ENCODE measurements at regions not wholly inside any gene's neighbourhood (a gene's known extent, or its start where the extent isn't known, plus 50 kb on each side); places are given as distances from the start of the nearest gene placed in this dataset.

DNA sequence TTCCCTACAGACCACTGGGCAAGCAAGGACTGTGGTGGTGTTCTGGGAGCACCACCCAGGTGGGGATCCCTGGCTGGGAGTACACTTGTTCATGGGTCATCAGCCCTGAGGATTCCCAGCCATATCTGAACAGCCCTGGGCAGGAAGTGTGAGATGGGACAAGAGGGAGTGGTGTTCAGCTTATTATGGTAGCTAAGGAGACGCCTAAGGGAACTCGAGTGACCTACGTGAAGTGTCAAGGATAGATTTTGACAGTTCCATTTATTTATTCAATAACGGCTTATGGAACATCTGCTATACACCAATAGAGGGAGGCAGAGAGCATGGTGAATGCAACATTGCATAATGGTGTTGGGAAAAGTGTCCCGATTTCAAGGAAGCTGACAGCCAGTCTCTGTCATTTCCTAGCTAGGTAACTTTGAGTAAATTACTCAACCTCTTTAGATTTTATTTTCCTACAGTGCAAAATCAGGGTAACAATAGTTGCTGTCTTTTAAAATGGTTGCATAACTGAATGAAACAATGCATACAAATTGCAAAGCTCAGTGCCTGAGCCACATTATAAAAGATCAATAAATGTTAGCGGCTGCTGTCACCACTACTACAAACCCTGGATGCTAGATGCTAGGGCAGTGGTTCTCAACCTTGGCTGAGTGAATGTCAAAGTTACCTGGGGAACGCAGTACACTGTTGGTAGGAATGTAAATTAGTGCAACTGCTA, 534.1 kb downstream of the GRIN2A start:
- Mint-ChIP-seq H3K4me3 (no peak overlapping the region), H3K27me3 (ENCODE audit: insufficient read depth) (peaks cover 2% of the 10 kb centered on the region), H3K27ac (no peak overlapping the region), H3K4me1 (peaks cover 32% of the 10 kb centered on the region), H3K36me3 (ENCODE audit: low read depth) (no peaks in the 10 kb centered on the region), H3K9me3 (no peaks in the 10 kb centered on the region)
- Histone ChIP-seq H3K27me3 (ENCODE audit: control insufficient read depth, insufficient read depth, low read length, poor library complexity, severe bottlenecking) (no peaks in the 10 kb centered on the region), H3K4me1 (ENCODE audit: control insufficient read depth, insufficient read depth, low read length) (peaks cover 5% of the 10 kb centered on the region), H3K27ac (ENCODE audit: low read depth, low read length) (no peak overlapping the region), H3K4me3 (ENCODE audit: low read length) (no peak overlapping the region), H3K36me3 (ENCODE audit: control insufficient read depth, insufficient read depth, low read length) (no peaks in the 10 kb centered on the region), H3K9ac (ENCODE audit: extremely low read depth, low read length, poor library complexity, severe bottlenecking) (no peak overlapping the region), H3K9me3 (ENCODE audit: control insufficient read depth, low read length) (no peaks in the 10 kb centered on the region)
- TF ChIP-seq CTCF (conservative IDR thresholded peaks at IDR 0.05) = peak; percentile 91
- DNase-seq = no peak
- WGBS, 2 experiments (ENCODE audit: insufficient coverage in 1 of 2, insufficient read length in 1 of 2) = 62 to 71% methylated on average over 5 to 7 of the region's 7 CpGs

DNA sequence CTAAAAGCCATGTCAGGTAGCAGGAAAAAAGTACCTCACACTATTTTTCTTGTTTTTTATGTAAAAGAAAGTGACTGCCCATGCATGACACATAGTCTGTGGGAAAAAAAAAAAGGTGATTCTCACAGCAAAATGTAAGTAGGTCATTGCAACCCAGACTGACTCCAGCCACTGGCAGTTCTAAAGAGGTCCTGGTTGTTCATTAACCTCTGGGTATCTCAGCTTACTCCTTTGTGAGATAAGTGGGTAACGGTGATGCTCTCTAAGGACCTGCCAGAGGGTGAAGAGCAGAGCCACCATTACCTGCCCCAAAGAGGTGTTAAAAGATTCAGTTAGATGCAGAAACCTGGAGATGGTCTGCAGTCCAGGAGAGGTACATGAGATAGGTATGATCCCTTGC, 531.9 kb downstream of the GRIN2A start:
- WGBS, 2 experiments (ENCODE audit: insufficient coverage in 1 of 2, insufficient read length in 1 of 2) = 19% methylated on average over 1 of the region's 1 CpG; no CpG with 5 or more reads in 1 of the 2 experiments
- Histone ChIP-seq H3K36me3 (ENCODE audit: control insufficient read depth, insufficient read depth, low read length) (no peaks in the 10 kb centered on the region), H3K9ac (ENCODE audit: extremely low read depth, low read length, poor library complexity, severe bottlenecking) (peak overlapping the region; percentile 56), H3K4me1 (ENCODE audit: control insufficient read depth, insufficient read depth, low read length) (peaks cover 10% of the 10 kb centered on the region), H3K4me3 (ENCODE audit: low read length) (peak overlapping the region; percentile 73), H3K27ac (ENCODE audit: low read depth, low read length) (peak overlapping the region; percentile 59), H3K9me3 (ENCODE audit: control insufficient read depth, low read length) (no peaks in the 10 kb centered on the region), H3K27me3 (ENCODE audit: control insufficient read depth, insufficient read depth, low read length, poor library complexity, severe bottlenecking) (no peaks in the 10 kb centered on the region)
- peak; percentile 54 for DNase-seq
- Mint-ChIP-seq H3K4me1 (peaks cover 52% of the 10 kb centered on the region), H3K4me3 (peak overlapping the region; percentile 39), H3K27ac (peak overlapping the region; percentile 88), H3K36me3 (ENCODE audit: low read depth) (no peaks in the 10 kb centered on the region), H3K9me3 (no peaks in the 10 kb centered on the region), H3K27me3 (ENCODE audit: insufficient read depth) (peaks cover 2% of the 10 kb centered on the region)
- no peak for TF ChIP-seq CTCF (conservative IDR thresholded peaks at IDR 0.05)

GRCh38 chr16:9655051-9655450, 527.2 kb downstream of the GRIN2A start:
- peaks cover 57% of the 10 kb centered on the region for H3K4me1 Mint-ChIP-seq
- Histone ChIP-seq H3K36me3 (ENCODE audit: control insufficient read depth, insufficient read depth, low read length) (no peaks in the 10 kb centered on the region), H3K4me1 (ENCODE audit: control insufficient read depth, insufficient read depth, low read length) (peaks cover 10% of the 10 kb centered on the region), H3K9ac (ENCODE audit: extremely low read depth, low read length, poor library complexity, severe bottlenecking) (no peak overlapping the region), H3K27ac (ENCODE audit: low read depth, low read length) (no peak overlapping the region), H3K27me3 (ENCODE audit: control insufficient read depth, insufficient read depth, low read length, poor library complexity, severe bottlenecking) (no peaks in the 10 kb centered on the region), H3K9me3 (ENCODE audit: control insufficient read depth, low read length) (no peaks in the 10 kb centered on the region), H3K4me3 (ENCODE audit: low read length) (no peak overlapping the region)
- no peak overlapping the region for H3K4me3 Mint-ChIP-seq
- no peak for TF ChIP-seq CTCF (conservative IDR thresholded peaks at IDR 0.05)
- DNase-seq = no peak
- peaks cover 4% of the 10 kb centered on the region for H3K27me3 Mint-ChIP-seq (ENCODE audit: insufficient read depth)
- no peaks in the 10 kb centered on the region for H3K36me3 Mint-ChIP-seq (ENCODE audit: low read depth)
- 78 to 90% methylated on average over 3 to 5 of the region's 5 CpGs for WGBS, 2 experiments (ENCODE audit: insufficient coverage in 1 of 2, insufficient read length in 1 of 2)
- no peaks in the 10 kb centered on the region for H3K9me3 Mint-ChIP-seq
- H3K27ac Mint-ChIP-seq = no peak overlapping the region
